Vagina (tissue), 2 donors: ENCODE measurements at regions not wholly inside any gene's neighbourhood (a gene's known extent, or its start where the extent isn't known, plus 50 kb on each side); places are given as distances from the start of the nearest gene placed in this dataset.

Source experiments
- DNase-seq, 2 donors: peaks; one replicate each; pipeline ENCODE4 v3.0.0-alpha.2; 2017; ENCODE audit errors: extremely low spot score in 2 of 2
- H3K27ac ChIP-seq: fragments of 200-600 bp; sonication (generic); one replicate; pipeline ENCODE4 v1.5.1; 2019
- H3K27me3 ChIP-seq: fragments of 200-600 bp; sonication (generic); one replicate; pipeline ENCODE4 v1.5.1; 2019
- H3K36me3 ChIP-seq, 2 donors: fragments of 200-600 bp; sonication (generic); one replicate each; pipeline ENCODE4 v1.5.1; 2017 to 2019
- H3K4me1 ChIP-seq: fragments of 200-600 bp; sonication (generic); one replicate; pipeline ENCODE4 v1.5.1; 2019
- H3K4me3 ChIP-seq, 2 donors: fragments of 200-600 bp; sonication (generic); 1 replicate in 1 of 2; 2 replicates in 1 of 2; pipeline ENCODE4 v1.5.1; 2016 to 2019
- H3K9me3 ChIP-seq: fragments of 200-600 bp; sonication (generic); one replicate; pipeline ENCODE4 v1.5.1; 2019
- POLR2A ChIP-seq, 2 donors: fragments of 450-650 bp; IDR thresholded peaks; one replicate each; pipeline ENCODE4 v1.6.1; 2017; ENCODE audit warnings: antibody characterized with exemption in 2 of 2, mild to moderate bottlenecking in 2 of 2, moderate library complexity in 2 of 2
- POLR2AphosphoS5 ChIP-seq, 2 donors: sonication (generic); formaldehyde crosslinking; IDR thresholded peaks; one replicate each; pipeline ENCODE4 v1.9.0; 2017; ENCODE audit warnings: antibody characterized with exemption in 2 of 2, mild to moderate bottlenecking in 2 of 2, low read depth in 1 of 2; ENCODE audit not compliant: insufficient read depth in 1 of 2
- intact Hi-C: fragments of 100-400 bp; cut with DNase I; formaldehyde crosslinking; loops from one replicate; pipeline ENCODE4 v1.15.1; 2023
- TF ChIP-seq, protein P1 (sequence below), 3 experiments: fragments of 450-650 bp in 2 of 3; fragments of 200-600 bp in 1 of 3; sonication (generic) in 1 of 3; IDR thresholded peaks; one replicate each; pipeline ENCODE4 v1.5.1; 2017 to 2019; ENCODE audit warnings: antibody characterized with exemption in 3 of 3, mild to moderate bottlenecking in 2 of 3, moderate library complexity in 2 of 3

DNA sequence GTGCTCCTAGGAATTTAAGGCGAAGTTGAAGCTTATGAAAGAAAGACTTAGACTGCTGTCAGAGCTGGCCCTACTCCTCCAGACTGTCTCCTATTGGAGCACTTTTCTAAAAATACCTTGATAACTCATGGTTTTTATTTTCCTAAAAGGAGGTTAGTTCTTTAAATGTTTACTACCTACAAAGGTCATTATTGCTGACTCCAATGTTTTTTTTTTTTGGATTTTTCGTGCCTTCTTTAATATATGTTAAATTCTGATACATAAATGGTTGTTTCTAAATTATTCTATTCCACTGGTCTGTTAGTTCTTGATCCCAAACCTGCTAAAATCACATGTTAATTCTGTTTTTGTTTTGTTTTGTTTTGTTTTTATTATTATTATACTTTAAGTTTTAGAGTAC, 227.6 kb upstream of the FTMT start:
- intact Hi-C loops = no loop called here
- Histone ChIP-seq H3K4me1 (no peaks in the 10 kb centered on the region), H3K27me3 (no peaks in the 10 kb centered on the region), H3K27ac (no peak overlapping the region), H3K9me3 (no peaks in the 10 kb centered on the region), H3K4me3 (no peak overlapping the region), H3K36me3 (no peaks in the 10 kb centered on the region)
- TF ChIP-seq POLR2AphosphoS5 (IDR thresholded peaks at IDR 0.05; ENCODE audit: insufficient read depth in 1 of 2, low read depth in 1 of 2) (no peak), POLR2A (IDR thresholded peaks at IDR 0.05) (no peak)
- TF ChIP-seq, protein P1, sequence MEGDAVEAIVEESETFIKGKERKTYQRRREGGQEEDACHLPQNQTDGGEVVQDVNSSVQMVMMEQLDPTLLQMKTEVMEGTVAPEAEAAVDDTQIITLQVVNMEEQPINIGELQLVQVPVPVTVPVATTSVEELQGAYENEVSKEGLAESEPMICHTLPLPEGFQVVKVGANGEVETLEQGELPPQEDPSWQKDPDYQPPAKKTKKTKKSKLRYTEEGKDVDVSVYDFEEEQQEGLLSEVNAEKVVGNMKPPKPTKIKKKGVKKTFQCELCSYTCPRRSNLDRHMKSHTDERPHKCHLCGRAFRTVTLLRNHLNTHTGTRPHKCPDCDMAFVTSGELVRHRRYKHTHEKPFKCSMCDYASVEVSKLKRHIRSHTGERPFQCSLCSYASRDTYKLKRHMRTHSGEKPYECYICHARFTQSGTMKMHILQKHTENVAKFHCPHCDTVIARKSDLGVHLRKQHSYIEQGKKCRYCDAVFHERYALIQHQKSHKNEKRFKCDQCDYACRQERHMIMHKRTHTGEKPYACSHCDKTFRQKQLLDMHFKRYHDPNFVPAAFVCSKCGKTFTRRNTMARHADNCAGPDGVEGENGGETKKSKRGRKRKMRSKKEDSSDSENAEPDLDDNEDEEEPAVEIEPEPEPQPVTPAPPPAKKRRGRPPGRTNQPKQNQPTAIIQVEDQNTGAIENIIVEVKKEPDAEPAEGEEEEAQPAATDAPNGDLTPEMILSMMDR (IDR thresholded peaks at IDR 0.05) = no peak
- no peak for DNase-seq

DNA sequence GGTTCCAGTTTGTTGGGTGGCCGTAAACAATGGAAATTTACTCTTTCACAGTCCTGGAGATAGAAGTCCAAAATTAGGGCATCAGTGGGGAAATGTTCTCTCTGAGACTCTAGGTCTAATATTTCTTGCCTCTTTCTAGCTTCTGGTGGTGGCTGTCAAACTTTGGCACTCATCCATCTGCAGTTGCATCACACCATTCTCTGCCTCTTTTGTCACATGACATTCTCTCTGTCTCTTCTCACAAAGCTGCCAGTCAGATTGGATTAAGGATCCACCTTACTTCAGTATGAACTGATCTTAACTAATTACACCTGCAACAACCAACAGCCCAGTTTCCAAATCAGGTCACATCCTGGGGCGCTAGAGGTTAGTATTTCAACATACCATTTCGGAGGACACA, 222.9 kb upstream of the FTMT start:
- no peaks in the 10 kb centered on the region for H3K9me3 ChIP-seq
- no peak for TF ChIP-seq POLR2A (IDR thresholded peaks at IDR 0.05)
- H3K4me1 ChIP-seq = no peaks in the 10 kb centered on the region
- no peak for DNase-seq
- no peak overlapping the region for H3K4me3 ChIP-seq
- intact Hi-C loops = no loop called here
- no peaks in the 10 kb centered on the region for H3K27me3 ChIP-seq
- H3K27ac ChIP-seq = no peak overlapping the region
- H3K36me3 ChIP-seq = no peaks in the 10 kb centered on the region

DNA sequence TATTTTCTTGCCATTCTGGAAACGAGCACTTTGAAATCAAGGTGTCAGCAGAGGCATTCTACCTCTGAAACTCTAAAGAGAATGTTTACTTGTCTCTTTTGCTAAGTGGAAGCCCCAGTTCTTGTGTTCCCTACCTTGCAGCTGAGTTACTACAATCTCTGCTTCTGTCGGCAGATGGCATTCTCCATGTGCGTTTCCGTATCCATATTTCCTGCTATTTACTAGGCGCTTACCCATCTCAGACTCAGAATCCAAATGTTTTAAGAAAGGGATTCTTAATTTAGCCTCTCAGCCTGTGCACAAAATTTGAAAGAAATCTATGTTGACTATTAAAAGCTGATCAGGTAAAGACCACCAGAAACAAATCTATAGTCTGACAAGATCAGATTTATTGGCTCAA, 221.3 kb upstream of the FTMT start:
- H3K9me3 ChIP-seq = no peaks in the 10 kb centered on the region
- no peak overlapping the region for H3K27ac ChIP-seq
- no peak for TF ChIP-seq POLR2A (IDR thresholded peaks at IDR 0.05)
- no peaks in the 10 kb centered on the region for H3K36me3 ChIP-seq
- H3K4me1 ChIP-seq = no peaks in the 10 kb centered on the region
- intact Hi-C loops = no loop called here
- H3K4me3 ChIP-seq = no peak overlapping the region
- no peak for DNase-seq
- H3K27me3 ChIP-seq = no peaks in the 10 kb centered on the region

DNA sequence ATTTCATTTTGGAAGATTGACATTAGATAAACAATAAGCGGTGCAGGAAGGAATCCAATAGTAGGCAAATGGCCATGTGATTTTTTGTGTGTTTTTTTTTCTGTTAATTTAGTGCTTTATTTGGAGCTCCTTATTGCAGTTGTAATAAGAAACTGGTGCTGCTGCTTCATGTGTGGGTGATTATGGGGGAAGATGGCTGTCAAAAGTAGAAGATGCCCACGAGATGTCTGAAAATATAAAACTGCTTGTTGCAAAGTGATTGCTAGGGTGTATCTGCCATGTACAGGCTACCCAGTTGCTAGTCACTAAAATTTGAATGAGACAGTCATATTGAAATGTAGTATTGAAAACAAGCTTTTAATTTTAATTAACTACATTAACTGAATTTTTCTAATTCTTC, 216.7 kb upstream of the FTMT start:
- H3K27ac ChIP-seq = no peak overlapping the region
- no peaks in the 10 kb centered on the region for H3K4me1 ChIP-seq
- intact Hi-C loops = no loop called here
- no peak for DNase-seq
- no peak overlapping the region for H3K4me3 ChIP-seq
- TF ChIP-seq, protein P1 (IDR thresholded peaks at IDR 0.05) = no peak
- TF ChIP-seq POLR2AphosphoS5 (IDR thresholded peaks at IDR 0.05; ENCODE audit: insufficient read depth in 1 of 2, low read depth in 1 of 2) = no peak
- TF ChIP-seq POLR2A (IDR thresholded peaks at IDR 0.05) = no peak
- H3K36me3 ChIP-seq = no peaks in the 10 kb centered on the region
- H3K9me3 ChIP-seq = no peaks in the 10 kb centered on the region
- no peaks in the 10 kb centered on the region for H3K27me3 ChIP-seq

DNA sequence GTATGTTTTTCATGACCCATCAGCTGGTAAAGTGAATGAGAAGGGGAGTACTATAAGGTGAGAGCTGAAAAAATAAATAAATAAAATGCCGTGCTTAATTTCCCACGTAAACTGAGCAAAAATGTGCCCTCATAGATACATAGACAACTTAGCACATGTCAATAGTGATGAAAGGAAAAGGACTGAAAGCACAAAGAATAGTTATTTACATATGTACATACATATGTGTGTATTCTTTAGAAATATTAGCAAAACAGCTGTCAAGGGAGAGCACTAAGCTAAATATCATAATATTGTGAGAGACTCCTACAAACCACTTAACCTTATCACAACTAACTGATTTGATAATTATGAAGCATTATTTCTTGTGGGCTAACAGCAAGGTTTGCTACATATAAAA, 213.6 kb upstream of the FTMT start:
- intact Hi-C loops = no loop called here
- H3K9me3 ChIP-seq = no peaks in the 10 kb centered on the region
- H3K27ac ChIP-seq = no peak overlapping the region
- H3K4me3 ChIP-seq = no peak overlapping the region
- no peak for DNase-seq
- TF ChIP-seq, protein P1 (IDR thresholded peaks at IDR 0.05) = no peak
- TF ChIP-seq POLR2AphosphoS5 (IDR thresholded peaks at IDR 0.05; ENCODE audit: insufficient read depth in 1 of 2, low read depth in 1 of 2) (no peak), POLR2A (IDR thresholded peaks at IDR 0.05) (no peak)
- H3K36me3 ChIP-seq = no peaks in the 10 kb centered on the region
- no peaks in the 10 kb centered on the region for H3K27me3 ChIP-seq
- H3K4me1 ChIP-seq = no peaks in the 10 kb centered on the region

DNA sequence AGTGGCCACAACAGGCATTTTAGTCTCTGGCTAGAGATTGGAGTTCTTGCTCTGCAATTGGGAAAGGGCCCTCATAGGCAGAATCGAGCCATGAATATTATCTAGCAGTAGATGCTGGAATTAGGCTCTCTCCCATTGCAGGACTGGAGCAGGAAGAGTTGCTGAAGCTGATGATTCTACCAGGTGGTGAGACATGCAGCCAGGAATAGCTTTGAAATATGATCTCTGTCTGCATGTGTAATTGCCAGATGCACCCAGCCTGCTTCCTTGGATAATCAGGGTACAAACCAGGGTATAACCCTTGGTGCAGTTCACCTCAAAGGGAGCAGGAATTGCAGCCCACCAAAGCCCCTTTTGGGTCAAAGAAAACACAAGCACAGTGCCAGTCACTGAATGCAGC, 211.4 kb upstream of the FTMT start:
- no peaks in the 10 kb centered on the region for H3K4me1 ChIP-seq
- TF ChIP-seq, protein P1 (IDR thresholded peaks at IDR 0.05) = no peak
- no peak for TF ChIP-seq POLR2A (IDR thresholded peaks at IDR 0.05)
- no peak for TF ChIP-seq POLR2AphosphoS5 (IDR thresholded peaks at IDR 0.05; ENCODE audit: insufficient read depth in 1 of 2, low read depth in 1 of 2)
- H3K27me3 ChIP-seq = no peaks in the 10 kb centered on the region
- no peak for DNase-seq
- no peak overlapping the region for H3K4me3 ChIP-seq
- H3K36me3 ChIP-seq = no peaks in the 10 kb centered on the region
- H3K27ac ChIP-seq = no peak overlapping the region
- intact Hi-C loops = no loop called here
- H3K9me3 ChIP-seq = no peaks in the 10 kb centered on the region
